GM19238 (cell line): ENCODE measurements at regions not wholly inside any gene's neighbourhood (a gene's known extent, or its start where the extent isn't known, plus 50 kb on each side); places are given as distances from the start of the nearest gene placed in this dataset.
"Not testable (repeated sequence)": the region's sequence is repeated elsewhere in the genome, so short reads cannot be mapped to it uniquely, and the experiment has no call there.

ENCODE experiments used
- DNase-seq: peaks from one replicate; pipeline ENCODE4 v3.0.0; 2011; ENCODE audit warnings: low spot score; ENCODE audit not compliant: insufficient read length

GRCh38 chr19:28686756-28687155, 526.2 kb downstream of the UQCRFS1 start:
- no peak for DNase-seq

DNA sequence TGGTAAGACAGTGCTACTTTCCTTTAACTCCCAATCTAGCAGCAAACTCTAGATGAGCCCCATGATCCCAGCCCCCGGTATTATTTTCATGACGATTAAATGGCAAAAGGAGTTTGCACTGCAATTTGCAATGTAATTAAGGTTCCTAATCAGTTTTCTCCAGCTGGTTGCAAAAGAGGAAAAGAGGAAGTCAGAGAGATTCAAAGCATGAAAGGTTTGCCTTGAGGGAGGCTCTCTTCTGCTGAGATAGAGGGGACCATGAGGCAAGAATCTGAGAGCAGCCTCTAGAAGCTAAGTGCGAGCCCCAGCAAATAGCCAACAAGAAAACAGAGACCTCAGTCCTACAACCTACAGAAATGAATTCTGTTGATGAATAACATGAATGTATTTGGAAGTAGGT, 527.1 kb downstream of the UQCRFS1 start:
- DNase-seq = no peak

DNA sequence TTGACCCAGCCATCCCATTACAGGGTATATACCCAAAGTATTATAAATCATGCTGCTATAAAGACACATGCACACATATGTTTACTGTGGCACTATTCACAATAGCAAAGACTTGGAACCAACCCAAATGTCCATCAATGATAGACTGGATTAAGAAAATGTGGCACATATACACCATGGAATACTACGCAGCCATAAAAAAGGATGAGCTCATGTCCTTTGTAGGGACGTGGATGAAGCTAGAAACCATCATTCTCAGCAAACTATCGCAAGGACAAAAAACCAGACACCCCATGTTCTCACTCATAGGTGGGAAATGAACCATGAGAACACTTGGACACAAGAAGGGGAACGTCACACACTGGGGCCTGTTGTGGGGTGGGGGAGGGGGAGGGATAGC, 527.9 kb downstream of the UQCRFS1 start:
- not testable (repeated sequence) for DNase-seq

GRCh38 chr19:28680111-28680510, 532.8 kb downstream of the UQCRFS1 start:
- no peak for DNase-seq

DNA sequence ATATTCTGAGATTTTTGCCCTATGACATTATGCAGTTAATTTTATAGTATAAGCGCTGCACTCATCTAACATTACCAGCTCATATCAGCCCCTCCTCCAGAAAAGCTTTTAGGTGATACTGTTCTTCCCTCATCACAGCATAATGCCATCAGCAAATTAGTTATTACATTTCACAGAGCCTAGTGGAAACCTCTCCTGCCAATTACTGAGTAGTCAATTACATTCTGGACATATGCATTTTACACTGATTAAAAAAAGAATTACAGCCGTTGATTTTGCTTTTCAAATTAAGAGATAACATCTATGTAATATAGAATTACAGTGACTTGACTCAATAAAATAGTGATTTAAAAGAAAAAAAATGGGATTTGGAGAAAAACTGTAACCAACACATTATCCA, 542.1 kb downstream of the UQCRFS1 start:
- no peak for DNase-seq

GRCh38 chr19:28669804-28670203, 543.1 kb downstream of the UQCRFS1 start:
- DNase-seq = no peak

DNA sequence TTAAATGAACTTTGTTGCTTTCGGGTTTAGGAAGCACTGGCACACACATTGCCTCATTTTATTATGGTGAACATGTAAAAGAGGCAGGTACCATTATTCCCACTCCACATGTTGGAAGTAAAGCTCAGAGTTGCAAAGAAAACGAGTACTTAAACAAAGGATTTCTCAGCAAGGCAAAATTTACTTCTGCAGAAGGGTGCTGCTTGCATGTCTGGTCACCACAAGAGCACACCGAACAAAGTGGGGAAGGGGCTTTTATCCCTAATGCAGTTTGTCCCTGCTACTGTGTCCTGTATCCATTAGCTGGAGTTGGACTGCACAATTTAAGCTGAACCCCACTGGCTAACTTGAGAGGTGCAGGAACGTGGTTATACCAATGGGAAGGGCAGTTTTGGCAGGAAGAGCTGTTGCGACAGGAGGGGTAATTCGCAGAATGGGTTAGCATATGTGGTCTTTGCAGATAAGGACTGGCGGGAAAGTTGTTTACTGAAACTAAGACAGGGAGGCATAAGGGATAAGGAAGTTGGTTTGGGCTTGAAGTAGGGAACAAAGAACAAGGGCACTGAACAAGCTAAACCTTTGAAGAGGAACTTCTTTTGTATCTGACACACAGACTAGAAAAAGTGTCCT, 545.5 kb downstream of the UQCRFS1 start:
- no peak for DNase-seq

DNA sequence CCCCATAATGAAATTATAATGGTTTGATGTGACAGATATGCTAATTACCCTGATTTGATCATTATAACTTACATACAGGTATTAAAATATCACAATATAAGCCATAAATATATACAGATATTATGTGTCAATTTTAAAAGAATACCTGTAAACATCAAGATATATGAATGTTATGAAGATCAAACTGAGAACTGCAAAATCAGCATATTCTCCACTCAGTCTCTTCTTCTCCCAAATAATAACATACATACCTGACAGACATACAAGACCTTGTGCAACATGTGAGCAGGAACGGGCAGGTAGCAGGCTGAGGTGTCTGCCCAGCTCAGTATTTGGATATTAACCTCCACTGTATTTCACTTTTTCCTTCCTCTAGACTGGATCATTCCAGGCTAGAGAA, 547.2 kb downstream of the UQCRFS1 start:
- DNase-seq = no peak

GRCh38 chr19:28656644-28657043, 556.3 kb downstream of the UQCRFS1 start:
- no peak for DNase-seq

DNA sequence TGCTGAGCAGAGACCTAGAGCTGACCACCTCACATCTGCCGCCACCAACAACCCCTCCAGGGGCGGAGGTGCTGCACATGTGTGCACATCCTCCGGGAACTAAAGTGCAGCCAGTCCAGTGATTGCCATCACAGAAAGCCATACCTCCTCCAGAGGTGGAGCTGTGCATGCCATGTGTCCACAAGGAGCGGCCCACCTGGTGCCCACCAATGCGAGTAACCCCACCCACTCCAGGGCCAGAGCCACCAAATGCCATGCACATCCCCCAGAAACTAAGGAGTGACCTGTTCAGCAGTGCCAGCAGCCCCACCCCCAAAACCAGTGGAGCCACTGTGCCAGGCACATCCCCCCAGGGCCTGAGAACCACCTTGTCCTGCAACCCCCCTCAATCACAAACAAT, 557.9 kb downstream of the UQCRFS1 start:
- DNase-seq = no peak

DNA sequence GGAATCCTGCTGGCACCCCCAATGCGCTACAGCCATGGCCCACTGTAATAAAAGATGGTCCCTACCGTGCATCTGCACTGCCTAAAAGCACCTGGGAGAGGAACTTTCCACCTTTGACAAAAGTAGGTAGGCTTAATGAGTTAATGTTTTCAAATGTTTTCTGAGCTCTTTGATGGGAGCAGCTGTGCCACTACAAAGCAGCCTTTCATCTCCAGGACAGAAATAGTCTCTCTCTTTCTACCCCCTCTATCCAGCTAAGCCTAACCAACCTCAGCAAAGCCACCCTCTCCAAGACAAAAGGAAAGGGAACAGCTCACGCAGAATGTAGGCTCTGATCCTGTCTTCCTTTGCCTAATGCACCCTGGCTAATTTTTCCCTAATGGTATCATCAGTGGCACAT, 560.2 kb downstream of the UQCRFS1 start:
- DNase-seq = no peak

- DNase-seq = no peak
These were observed 566.3 kb downstream of the UQCRFS1 start for GRCh38 chr19:28646629-28647028.

DNA sequence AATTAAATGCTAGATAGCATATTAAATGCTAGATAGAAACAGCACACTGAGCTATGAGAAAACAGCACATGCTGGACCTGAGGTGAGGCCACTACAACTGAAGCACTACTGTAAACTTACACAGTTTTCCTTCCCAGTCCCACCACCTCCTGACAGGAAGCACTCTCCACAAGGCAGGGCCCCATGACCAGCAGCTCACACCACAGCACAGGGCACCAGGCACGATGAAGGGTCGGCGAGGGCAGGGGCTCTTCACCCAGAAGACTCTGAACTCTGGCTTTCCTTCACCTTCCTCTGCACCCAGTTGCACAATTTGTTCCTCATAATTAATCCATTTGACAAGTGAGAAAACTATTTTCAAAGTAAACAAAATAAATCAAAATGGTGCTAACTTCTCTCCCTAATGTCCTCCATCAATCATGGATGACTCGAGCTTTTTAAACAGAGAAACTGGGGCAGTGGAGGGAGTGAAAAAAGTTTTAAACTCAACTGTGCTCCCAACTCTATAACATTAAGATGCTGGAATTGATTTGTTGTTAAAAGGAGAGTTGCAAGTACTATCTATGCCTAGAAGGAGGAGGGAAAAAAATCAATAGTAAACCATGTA, 568.7 kb downstream of the UQCRFS1 start:
- no peak for DNase-seq

DNA sequence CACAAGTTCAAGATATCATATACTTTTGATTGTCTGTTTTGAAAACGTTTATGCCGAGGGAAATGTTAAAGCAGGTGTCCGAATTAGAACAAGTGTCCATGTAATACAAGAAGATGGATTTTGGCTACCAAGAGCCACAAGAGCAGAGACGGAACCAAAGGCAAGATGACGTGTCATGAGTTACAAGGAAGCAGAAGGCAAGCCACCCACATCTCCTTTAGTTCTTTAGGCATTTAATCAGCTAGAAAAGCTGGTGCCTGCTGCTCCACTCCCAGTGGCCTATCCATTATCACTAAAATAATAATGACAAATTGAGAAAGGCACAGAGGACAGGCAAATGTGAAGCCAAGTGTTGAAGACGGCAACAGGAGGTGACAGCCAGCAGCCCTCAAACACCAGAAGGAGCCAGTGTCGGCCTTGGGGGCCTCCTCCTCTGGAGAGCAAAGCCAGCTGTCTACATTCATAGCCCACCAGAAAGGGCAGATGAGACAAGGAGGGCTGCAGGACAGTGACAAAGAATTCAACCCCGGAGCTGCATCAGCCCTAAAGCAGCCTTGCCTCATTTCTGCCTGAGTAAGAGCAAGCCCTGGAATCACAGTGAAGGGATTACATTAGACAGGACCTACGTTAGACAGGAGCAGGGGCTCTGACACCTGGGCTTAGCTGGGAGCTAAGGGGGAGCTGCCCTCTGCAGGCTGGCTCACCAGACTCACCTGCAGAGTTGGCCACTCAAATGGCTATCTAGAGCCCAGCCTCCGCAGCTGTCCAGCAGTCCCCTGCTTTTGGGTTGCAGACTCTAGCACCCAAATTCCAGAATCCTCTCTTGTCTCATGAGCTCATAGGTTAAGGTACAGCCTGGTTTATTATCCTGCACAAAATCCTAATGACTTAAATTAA, 569.9 kb downstream of the UQCRFS1 start:
- no peak for DNase-seq

DNA sequence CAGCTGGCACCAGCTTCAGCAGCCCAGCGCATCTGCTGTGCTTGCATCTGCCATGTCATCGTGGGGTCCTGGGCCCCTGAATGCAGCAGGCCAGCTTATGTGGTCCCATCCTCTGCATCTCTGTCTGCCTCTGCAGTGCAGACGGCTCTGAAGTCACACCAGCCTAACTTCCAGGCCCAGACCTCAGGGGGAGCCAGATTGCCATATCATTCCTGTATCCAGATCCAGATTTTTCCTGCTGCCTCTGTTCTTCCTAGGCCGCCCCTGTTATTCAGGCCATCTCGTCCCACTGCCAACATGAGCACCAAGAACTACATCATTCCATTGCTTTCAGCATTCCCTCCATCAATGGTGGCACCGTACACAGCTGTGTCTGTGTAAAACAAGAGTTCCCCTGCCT, 571.6 kb downstream of the UQCRFS1 start:
- DNase-seq = no peak

- no peak for DNase-seq
These were observed 572.4 kb downstream of the UQCRFS1 start for GRCh38 chr19:28640506-28640905.

DNA sequence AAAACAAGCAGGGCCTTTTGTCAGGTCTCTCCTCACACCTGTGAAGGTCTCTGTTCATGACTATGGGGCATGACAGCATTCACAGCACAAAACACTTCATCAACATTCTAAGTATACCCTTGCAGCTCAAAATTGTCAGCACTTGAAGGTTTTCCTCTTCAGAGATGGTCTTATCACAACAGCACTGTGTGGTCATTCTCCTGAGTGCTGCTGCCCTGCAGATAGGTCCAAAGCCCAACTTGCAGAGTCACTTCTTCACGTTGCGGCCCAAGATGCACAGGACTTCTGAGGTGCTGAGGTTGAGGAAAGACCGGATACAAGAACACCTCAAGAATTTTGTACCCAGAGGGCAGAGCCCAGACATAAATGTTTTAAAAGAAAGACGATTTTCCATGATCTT, 574.5 kb downstream of the UQCRFS1 start:
- DNase-seq = no peak

DNA sequence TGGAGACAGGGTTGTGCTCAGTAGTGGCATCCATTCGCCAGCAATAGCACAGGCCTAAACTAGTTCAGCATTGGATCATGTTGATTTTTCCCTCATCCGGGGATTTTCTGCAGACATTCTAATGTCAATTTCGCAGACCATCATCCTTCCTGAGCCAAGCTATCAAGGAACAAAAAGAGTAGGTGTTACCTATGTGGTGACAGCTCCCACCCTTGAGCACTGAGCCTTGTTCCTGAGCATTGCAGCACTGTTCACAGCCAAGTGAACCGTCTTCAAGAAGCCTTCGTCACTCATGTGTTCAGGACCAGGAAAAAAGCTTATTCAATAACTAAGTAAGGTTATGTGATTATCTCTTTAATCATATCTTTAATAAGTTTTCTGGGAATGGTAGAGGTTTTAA, 576.2 kb downstream of the UQCRFS1 start:
- DNase-seq = no peak

DNA sequence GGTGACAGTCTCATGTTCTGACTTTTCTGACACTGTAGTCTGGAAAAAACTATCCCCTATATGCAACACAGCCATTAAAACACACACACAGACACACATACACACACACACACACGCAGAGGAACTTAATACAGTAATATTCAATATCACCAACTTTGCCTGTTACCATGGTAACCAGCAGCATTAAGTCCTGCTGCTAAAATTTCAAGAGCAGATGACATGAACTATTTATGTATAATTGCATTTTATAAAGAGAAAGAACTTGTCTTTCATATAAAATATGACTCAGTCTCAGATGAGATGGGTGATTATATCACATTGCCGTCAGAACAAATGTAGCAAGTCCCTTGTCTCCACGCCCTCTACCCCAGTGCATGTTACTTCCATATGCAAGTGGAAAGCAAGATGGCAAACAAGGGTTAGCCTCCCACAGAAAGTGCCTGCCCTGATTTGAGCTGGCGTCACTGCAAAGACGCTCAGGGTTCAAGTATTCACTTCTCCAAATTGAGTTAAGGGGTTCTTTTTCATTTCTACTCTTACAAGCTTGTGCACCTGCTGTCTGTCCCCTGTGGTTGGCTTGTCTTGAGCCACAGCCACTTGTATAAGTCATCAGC, 576.8 kb downstream of the UQCRFS1 start:
- no peak for DNase-seq

DNA sequence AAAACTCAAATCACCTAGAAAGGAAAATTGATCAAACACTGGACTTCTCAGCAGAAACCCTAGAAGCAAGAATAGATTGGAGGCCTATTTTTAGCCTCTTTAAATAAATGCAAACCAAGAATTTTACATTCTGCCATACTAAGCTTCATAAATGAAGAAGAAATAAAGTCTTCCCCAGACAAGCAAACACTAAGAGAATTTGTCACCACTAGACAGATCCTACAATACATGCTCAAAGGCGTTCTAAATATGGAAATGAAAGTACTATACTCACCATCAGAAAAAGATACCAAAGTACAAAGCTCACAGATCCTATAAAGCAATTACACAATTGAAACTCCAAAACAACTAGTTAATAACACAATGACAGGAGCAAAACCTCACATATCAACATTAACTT, 578.1 kb downstream of the UQCRFS1 start:
- no peak for DNase-seq

GRCh38 chr19:28634019-28634328, 579.0 kb downstream of the UQCRFS1 start:
- DNase-seq = no peak

DNA sequence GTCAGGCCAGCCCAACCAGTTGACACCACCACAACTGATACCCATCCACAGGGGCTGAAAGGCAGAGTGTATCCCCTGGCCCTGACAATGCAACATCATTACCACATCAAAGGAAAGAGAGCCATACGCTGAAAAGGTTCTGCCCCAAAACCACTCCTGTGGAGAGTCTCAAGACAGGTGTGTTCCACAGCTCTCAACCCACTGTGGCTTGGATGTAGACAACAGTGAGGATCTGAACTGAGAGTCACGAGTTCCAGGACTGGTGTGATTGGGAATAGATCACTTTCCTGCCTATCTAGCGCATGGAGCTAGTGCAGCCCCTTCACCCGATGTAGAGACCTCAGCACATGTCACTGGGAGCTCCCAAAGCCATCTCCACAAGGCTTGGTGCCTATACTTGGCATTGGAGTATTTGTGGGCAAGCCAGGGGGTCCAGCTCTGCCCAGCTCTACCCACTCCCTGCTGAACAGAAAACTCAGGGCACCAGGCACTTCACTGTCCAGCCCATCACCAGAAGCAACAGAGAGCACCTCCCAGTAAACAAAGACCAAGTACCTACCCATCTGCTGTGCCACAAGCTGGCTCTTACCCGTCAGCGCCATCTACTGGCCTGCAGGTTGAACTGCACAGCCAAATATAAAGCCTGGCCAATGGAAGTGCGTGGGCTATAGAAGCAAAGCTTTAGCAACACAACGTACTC, 579.5 kb downstream of the UQCRFS1 start:
- DNase-seq = no peak
